ENCODE measurements at regions not wholly inside any gene's neighbourhood (a gene's known extent, or its start where the extent isn't known, plus 50 kb on each side); places are given as distances from the start of the nearest gene placed in this dataset.
"Not testable (repeated sequence)": the region's sequence is repeated elsewhere in the genome, so short reads cannot be mapped to it uniquely, and the experiment has no call there.

DNA sequence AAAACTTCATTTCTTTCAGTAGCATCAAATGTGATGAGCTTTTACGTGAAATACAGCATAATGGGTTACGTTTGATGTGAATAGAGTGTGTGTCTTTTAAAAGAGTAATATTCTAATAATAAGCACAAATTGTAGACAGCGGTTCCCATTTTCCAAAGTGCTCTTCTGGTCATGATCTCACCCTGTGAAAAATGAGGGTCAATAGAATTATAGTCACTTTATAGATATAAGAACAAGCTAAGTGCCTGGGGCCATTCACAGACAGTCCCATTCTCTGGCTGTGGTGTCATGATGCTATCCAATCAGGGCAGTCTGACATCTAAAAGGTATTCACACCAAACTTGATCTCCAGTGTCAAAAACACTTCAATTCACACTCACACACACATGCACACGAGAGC is 830.8 kb upstream of the AUTS2 start:
- TF ChIP-seq, protein P1, sequence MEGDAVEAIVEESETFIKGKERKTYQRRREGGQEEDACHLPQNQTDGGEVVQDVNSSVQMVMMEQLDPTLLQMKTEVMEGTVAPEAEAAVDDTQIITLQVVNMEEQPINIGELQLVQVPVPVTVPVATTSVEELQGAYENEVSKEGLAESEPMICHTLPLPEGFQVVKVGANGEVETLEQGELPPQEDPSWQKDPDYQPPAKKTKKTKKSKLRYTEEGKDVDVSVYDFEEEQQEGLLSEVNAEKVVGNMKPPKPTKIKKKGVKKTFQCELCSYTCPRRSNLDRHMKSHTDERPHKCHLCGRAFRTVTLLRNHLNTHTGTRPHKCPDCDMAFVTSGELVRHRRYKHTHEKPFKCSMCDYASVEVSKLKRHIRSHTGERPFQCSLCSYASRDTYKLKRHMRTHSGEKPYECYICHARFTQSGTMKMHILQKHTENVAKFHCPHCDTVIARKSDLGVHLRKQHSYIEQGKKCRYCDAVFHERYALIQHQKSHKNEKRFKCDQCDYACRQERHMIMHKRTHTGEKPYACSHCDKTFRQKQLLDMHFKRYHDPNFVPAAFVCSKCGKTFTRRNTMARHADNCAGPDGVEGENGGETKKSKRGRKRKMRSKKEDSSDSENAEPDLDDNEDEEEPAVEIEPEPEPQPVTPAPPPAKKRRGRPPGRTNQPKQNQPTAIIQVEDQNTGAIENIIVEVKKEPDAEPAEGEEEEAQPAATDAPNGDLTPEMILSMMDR (conservative IDR thresholded peaks at IDR 0.05) = no peak
- H3K27ac ChIP-seq = no peak overlapping the region

DNA sequence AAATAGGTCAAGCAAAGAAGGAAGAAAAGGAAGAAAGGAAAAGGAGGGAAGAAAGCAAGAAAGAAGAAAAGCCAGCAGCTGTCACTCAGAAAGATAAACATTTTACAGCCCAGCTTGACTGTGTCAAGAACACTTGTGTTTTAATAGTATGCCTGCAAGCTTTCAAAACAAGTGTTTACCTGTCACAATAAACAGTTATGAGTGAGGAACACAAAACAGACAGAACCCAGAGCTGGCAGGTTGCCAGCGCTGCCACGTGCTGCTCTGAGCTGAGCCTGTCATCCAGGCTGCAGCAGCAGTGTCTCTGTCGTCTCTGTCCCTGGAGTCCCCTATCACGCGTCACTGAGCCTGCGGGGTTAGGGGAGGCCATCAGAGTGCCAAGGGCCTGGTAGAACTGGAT is 827.6 kb upstream of the AUTS2 start:
- TF ChIP-seq, protein P1 (conservative IDR thresholded peaks at IDR 0.05) = no peak

DNA sequence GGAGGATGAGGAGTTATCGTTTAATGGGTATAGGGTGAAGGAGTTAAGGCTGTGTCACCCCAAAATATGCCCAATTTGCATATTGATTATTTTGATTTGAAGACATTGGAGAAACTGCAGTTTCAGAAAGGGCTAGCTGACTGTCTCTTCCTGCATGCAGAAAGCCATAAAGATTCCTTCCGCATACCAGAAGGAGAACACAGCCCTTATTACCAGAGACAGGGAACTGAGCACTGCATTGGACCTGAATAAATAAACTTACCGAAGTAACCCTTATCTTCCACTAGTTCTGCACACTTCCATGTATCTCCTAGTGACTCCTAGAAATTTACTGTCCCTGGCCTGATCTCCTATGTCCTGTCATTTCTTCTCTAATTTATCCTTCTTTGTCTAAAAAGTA is 821.9 kb upstream of the AUTS2 start:
- TF ChIP-seq, protein P1 (conservative IDR thresholded peaks at IDR 0.05) = no peak
- peak overlapping the region; percentile 12; the same call in 1 of the 2 replicates for H3K27ac ChIP-seq

More for the DNA sequence above, 827.6 kb upstream of the AUTS2 start:
- peak overlapping the region; percentile 39 for H3K27ac ChIP-seq

DNA sequence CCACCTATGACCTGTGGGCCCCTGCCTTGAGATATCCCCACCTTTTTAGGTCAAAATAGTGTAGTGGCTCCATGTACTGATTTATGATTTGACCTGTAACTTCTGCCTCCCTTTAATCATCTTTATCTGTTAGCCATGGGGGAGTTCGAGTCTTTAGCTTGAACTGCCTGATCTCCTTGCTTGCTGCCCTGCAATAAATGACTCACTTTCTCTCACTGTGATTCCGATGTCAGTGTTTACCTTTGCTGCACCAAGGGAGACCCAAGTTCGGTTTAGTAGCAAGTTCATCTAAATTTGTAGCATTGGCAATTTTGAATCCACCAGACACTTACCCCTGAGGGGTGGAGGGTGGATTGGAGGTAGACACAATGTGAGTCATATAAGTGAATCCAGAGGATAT is 814.6 kb upstream of the AUTS2 start:
- H3K27ac ChIP-seq = no peak overlapping the region
- TF ChIP-seq, protein P1 (conservative IDR thresholded peaks at IDR 0.05) = no peak

DNA sequence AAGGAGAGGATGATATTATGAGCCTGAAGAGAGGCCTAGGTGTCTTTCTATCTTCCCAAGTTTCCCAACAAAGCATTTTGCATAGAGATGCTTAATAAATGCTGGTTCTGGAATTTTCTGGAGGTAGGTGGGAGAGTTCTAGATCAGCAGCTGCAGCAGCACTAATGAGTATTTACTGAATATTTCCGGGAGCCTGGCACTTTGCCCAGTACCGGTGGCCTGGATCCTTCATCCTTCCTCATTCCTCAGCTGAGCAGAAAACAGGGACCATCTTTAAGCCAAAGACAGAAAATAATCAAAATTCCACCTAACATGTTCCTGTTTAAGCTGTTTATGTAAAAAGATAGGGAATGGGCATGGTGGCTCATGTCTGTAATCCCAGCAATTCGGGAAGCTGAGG is 813.2 kb upstream of the AUTS2 start:
- TF ChIP-seq, protein P1 (conservative IDR thresholded peaks at IDR 0.05) = no peak
- H3K27ac ChIP-seq = no peak overlapping the region

DNA sequence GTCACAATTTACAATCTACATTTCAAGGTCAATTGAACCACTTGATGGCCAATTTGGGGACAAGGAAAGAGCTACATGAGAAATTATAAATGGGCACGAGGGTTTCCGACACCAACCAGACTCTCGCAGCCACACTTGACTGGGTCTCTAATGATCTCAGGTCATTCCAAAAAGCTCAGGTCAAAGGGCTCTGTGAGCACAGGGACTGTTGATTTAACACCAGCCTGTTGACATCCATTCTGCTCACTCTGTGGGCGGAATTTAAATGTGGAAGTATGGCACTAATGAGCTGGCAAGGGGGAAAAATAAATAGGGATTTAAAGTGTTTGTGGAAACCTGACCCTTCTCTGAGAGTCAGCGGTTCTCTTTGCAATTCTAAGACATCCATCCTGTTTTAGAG is 810.7 kb upstream of the AUTS2 start:
- no peak overlapping the region for H3K27ac ChIP-seq
- TF ChIP-seq, protein P1 (conservative IDR thresholded peaks at IDR 0.05) = no peak

DNA sequence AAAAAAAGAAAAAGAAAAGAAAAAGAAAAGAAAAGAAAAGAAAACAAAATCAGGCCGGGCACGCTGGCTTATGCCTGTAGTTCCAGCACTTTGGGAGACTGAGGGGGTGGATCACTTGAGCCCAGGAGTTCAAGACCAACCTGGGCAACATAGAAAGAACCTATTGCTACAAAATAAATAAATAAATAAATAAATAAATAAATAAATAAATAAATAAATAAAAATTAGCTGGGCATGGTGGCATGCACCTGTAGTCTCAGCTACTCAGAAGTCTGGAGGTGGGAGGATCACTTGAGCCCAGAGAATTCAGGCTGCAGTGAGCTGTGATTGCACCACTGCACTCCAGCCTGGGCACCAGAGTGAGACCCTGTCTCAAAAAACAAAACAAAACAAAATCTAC is 809.7 kb upstream of the AUTS2 start:
- H3K27ac ChIP-seq = not testable (repeated sequence)

DNA sequence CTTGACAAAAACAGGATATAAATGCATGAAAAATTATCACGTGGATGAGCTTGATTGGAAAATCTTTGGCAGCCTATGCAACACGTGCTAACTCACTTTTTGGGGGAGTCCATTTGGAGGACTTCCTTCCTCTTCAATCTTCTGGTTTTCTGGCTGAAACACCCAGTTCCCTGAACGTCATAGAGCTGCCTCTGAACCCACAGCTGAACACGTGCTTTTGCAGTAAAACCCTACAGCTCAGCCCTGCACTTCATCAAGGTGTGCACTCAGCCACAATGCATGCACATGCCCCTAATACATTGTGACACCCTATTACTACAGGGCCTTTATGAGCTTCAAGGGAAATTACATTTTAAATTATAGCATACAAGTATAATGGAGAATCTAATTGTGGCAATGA is 808.7 kb upstream of the AUTS2 start:
- TF ChIP-seq, protein P1 (conservative IDR thresholded peaks at IDR 0.05) = no peak

More for the DNA sequence above, 808.7 kb upstream of the AUTS2 start:
- no peak overlapping the region for H3K27ac ChIP-seq

Measured in VCaP (cell line).